Fibroblast of lung (primary cell): ENCODE measurements at regions not wholly inside any gene's neighbourhood (a gene's known extent, or its start where the extent isn't known, plus 50 kb on each side); places are given as distances from the start of the nearest gene placed in this dataset.

Experiments
- EZH2 ChIP-seq: IDR thresholded peaks from 2 replicates; pipeline ENCODE4 v1.5.1; 2012; ENCODE audit warnings: low read length, control low read depth, mild to moderate bottlenecking; ENCODE audit errors: missing control alignments
- TF ChIP-seq, protein P1 (sequence below), 2 donors: IDR thresholded peaks in 1 of 2; conservative IDR thresholded peaks in 1 of 2; 1 replicate in 1 of 2; 2 replicates in 1 of 2; pipeline ENCODE4 v1.5.1; 2011 to 2012; ENCODE audit warnings: low read length in 2 of 2, control low read depth in 1 of 2, inconsistent platforms in 1 of 2, low read depth in 1 of 2, mild to moderate bottlenecking in 1 of 2

DNA sequence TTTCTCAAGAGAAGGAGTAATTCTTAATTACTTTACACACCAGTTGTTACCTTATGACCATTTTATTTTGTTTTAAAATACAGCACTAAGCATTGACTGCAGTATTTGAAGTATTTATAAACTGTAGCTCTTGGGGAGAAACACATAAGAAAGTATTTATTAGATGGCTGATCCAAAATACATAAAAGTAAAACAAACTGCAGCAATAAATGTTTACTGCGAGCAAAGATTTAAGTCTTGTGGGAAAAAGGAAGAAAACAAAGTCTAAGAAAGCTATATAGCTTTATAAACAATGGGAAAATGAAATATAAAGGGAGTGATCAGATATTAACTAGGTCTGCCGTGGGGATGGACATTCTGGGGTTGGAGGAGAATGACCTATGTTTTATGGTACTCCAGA, 347.2 kb upstream of the ZC3H15 start:
- TF ChIP-seq, protein P1, sequence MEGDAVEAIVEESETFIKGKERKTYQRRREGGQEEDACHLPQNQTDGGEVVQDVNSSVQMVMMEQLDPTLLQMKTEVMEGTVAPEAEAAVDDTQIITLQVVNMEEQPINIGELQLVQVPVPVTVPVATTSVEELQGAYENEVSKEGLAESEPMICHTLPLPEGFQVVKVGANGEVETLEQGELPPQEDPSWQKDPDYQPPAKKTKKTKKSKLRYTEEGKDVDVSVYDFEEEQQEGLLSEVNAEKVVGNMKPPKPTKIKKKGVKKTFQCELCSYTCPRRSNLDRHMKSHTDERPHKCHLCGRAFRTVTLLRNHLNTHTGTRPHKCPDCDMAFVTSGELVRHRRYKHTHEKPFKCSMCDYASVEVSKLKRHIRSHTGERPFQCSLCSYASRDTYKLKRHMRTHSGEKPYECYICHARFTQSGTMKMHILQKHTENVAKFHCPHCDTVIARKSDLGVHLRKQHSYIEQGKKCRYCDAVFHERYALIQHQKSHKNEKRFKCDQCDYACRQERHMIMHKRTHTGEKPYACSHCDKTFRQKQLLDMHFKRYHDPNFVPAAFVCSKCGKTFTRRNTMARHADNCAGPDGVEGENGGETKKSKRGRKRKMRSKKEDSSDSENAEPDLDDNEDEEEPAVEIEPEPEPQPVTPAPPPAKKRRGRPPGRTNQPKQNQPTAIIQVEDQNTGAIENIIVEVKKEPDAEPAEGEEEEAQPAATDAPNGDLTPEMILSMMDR (conservative IDR thresholded peaks at IDR 0.05 in 1 of 2, IDR thresholded peaks at IDR 0.05 in 1 of 2; ENCODE audit: low read depth in 1 of 2, low read length in 2 of 2) = no peak
- no peak for TF ChIP-seq EZH2
